ENCODE measurements at regions not wholly inside any gene's neighbourhood (a gene's known extent, or its start where the extent isn't known, plus 50 kb on each side); places are given as distances from the start of the nearest gene placed in this dataset.

GRCh38 chr12:93202688-93203087, 175.0 kb upstream of the NUDT4 start:
- Mint-ChIP-seq H3K9me3 (ENCODE audit: low read depth) (no peaks in the 10 kb centered on the region), H3K4me3 (ENCODE audit: unreplicated experiment) (no peak overlapping the region), H3K27ac (ENCODE audit: unreplicated experiment) (no peak overlapping the region), H3K4me1 (ENCODE audit: low read depth) (peaks cover 40% of the 10 kb centered on the region), H3K36me3 (ENCODE audit: low read depth) (no peaks in the 10 kb centered on the region), H3K27me3 (ENCODE audit: low read depth) (no peaks in the 10 kb centered on the region)
- TF ChIP-seq CTCF (IDR thresholded peaks at IDR 0.05), result no peak
- no peak for DNase-seq (ENCODE audit: low spot score)

- Mint-ChIP-seq H3K4me3 (ENCODE audit: unreplicated experiment) (no peak overlapping the region), H3K9me3 (ENCODE audit: low read depth) (no peaks in the 10 kb centered on the region), H3K27me3 (ENCODE audit: low read depth) (no peaks in the 10 kb centered on the region), H3K36me3 (ENCODE audit: low read depth) (no peaks in the 10 kb centered on the region), H3K4me1 (ENCODE audit: low read depth) (peaks cover 34% of the 10 kb centered on the region), H3K27ac (ENCODE audit: unreplicated experiment) (no peak overlapping the region)
- TF ChIP-seq CTCF (IDR thresholded peaks at IDR 0.05), result no peak
- no peak for DNase-seq (ENCODE audit: low spot score)
Observed at GRCh38 chr12:93203361-93203760, 174.4 kb upstream of the NUDT4 start.

GRCh38 chr12:93204896-93205295, 172.8 kb upstream of the NUDT4 start:
- peaks cover 33% of the 10 kb centered on the region for H3K4me1 Mint-ChIP-seq (ENCODE audit: low read depth)
- no peak for DNase-seq (ENCODE audit: low spot score)
- no peaks in the 10 kb centered on the region for H3K27me3 Mint-ChIP-seq (ENCODE audit: low read depth)
- H3K9me3 Mint-ChIP-seq (ENCODE audit: low read depth), result peaks cover 7% of the 10 kb centered on the region
- no peaks in the 10 kb centered on the region for H3K36me3 Mint-ChIP-seq (ENCODE audit: low read depth)
- H3K27ac Mint-ChIP-seq (ENCODE audit: unreplicated experiment), result no peak overlapping the region
- no peak for TF ChIP-seq CTCF (IDR thresholded peaks at IDR 0.05)
- H3K4me3 Mint-ChIP-seq (ENCODE audit: unreplicated experiment), result no peak overlapping the region

- peaks cover 7% of the 10 kb centered on the region for H3K9me3 Mint-ChIP-seq (ENCODE audit: low read depth)
- peaks cover 28% of the 10 kb centered on the region for H3K4me1 Mint-ChIP-seq (ENCODE audit: low read depth)
- TF ChIP-seq CTCF (IDR thresholded peaks at IDR 0.05), result no peak
- no peak overlapping the region for H3K4me3 Mint-ChIP-seq (ENCODE audit: unreplicated experiment)
- no peak overlapping the region for H3K27ac Mint-ChIP-seq (ENCODE audit: unreplicated experiment)
- DNase-seq (ENCODE audit: low spot score), result no peak
- H3K27me3 Mint-ChIP-seq (ENCODE audit: low read depth), result no peaks in the 10 kb centered on the region
- no peaks in the 10 kb centered on the region for H3K36me3 Mint-ChIP-seq (ENCODE audit: low read depth)
Observed at GRCh38 chr12:93205361-93205760, 172.4 kb upstream of the NUDT4 start.

- Mint-ChIP-seq H3K36me3 (ENCODE audit: low read depth) (no peaks in the 10 kb centered on the region), H3K4me3 (ENCODE audit: unreplicated experiment) (no peak overlapping the region), H3K4me1 (ENCODE audit: low read depth) (peaks cover 17% of the 10 kb centered on the region), H3K9me3 (ENCODE audit: low read depth) (peaks cover 11% of the 10 kb centered on the region), H3K27ac (ENCODE audit: unreplicated experiment) (no peak overlapping the region), H3K27me3 (ENCODE audit: low read depth) (no peaks in the 10 kb centered on the region)
- no peak for TF ChIP-seq CTCF (IDR thresholded peaks at IDR 0.05)
- no peak for DNase-seq (ENCODE audit: low spot score)
Observed at GRCh38 chr12:93208011-93208410, 169.7 kb upstream of the NUDT4 start.
